Karpas-422 (cell line): ENCODE measurements at regions not wholly inside any gene's neighbourhood (a gene's known extent, or its start where the extent isn't known, plus 50 kb on each side); places are given as distances from the start of the nearest gene placed in this dataset.

Experiments used
- DNase-seq: peaks from one replicate; pipeline ENCODE4 v3.0.0-alpha.2; 2015
- H2AFZ ChIP-seq: fragments of 200-600 bp; sonication (generic); 2 replicates; pipeline ENCODE4 v1.6.1; 2014; ENCODE audit warnings: antibody characterized with exemption, low read length, mixed read lengths
- H3K27ac ChIP-seq: fragments of 200-600 bp; sonication (generic); 2 replicates; pipeline ENCODE4 v1.5.1; 2014; ENCODE audit warnings: mild to moderate bottlenecking, low read length, moderate library complexity
- H3K27me3 ChIP-seq: fragments of 200-600 bp; sonication (generic); 2 replicates; pipeline ENCODE4 v1.6.1; 2014; ENCODE audit warnings: low read length, mixed read lengths
- H3K36me3 ChIP-seq: fragments of 200-600 bp; sonication (generic); 2 replicates; pipeline ENCODE4 v1.6.1; 2014; ENCODE audit warnings: low read length, mixed read lengths; ENCODE audit not compliant: insufficient read depth
- H3K4me1 ChIP-seq: fragments of 200-600 bp; sonication (generic); 2 replicates; pipeline ENCODE4 v1.6.1; 2014; ENCODE audit warnings: mild to moderate bottlenecking, low read length, mixed read lengths
- H3K4me2 ChIP-seq: fragments of 200-600 bp; sonication (generic); 2 replicates; pipeline ENCODE4 v1.6.1; 2014; ENCODE audit warnings: low read length, low read depth, mild to moderate bottlenecking; ENCODE audit not compliant: poor library complexity, severe bottlenecking
- H3K4me3 ChIP-seq: fragments of 200-600 bp; sonication (generic); 2 replicates; pipeline ENCODE4 v1.5.1; 2014; ENCODE audit warnings: mild to moderate bottlenecking, antibody characterized with exemption, low read length, mixed read lengths
- H3K79me2 ChIP-seq: fragments of 200-600 bp; sonication (generic); 2 replicates; pipeline ENCODE4 v1.6.1; 2014; ENCODE audit warnings: mild to moderate bottlenecking, low read length, mixed read lengths
- H3K9ac ChIP-seq: fragments of 200-600 bp; sonication (generic); 2 replicates; pipeline ENCODE4 v1.6.0; 2014; ENCODE audit warnings: low read length
- H3K9me2 ChIP-seq: fragments of 200-600 bp; sonication (generic), shearing (Covaris generic); replicated peaks from 2 replicates; pipeline ENCODE4 v1.6.0; 2014; ENCODE audit warnings: mild to moderate bottlenecking, low read length, moderate library complexity; ENCODE audit not compliant: insufficient read depth
- H3K9me3 ChIP-seq: fragments of 300-700, 200-600 bp; sonication (generic); 2 replicates; pipeline ENCODE4 v1.6.1; 2014; ENCODE audit warnings: low read length, mixed read lengths
- H4K20me1 ChIP-seq: fragments of 200-600 bp; sonication (generic); 2 replicates; pipeline ENCODE4 v1.6.1; 2014; ENCODE audit warnings: mild to moderate bottlenecking, antibody characterized with exemption, low read length, low read depth; ENCODE audit not compliant: insufficient read depth

DNA sequence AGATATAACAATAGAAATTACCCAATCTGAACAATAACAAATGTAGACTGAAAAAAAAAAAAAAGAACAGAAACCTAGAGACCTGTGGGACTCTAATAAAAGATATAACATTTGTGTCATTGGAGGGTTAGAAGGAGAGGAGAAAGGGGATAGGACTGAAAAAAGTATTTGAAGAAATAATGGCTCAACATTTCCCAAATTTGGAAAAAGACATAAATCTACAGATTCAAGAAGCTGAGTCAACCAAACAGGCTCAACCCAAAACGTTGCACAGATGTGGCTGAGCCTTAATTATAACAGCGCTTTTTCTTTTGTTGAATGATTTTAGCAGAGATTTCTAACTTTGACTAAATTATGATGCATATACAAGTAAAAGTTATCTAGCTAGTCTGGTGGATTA lies 131.3 kb downstream of the TMTC3 start:
- H2AFZ ChIP-seq, result no peak overlapping the region
- H3K9me3 ChIP-seq, result no peaks in the 10 kb centered on the region
- no peaks in the 10 kb centered on the region for H4K20me1 ChIP-seq
- no peaks in the 10 kb centered on the region for H3K27me3 ChIP-seq
- H3K9me2 ChIP-seq, result no peaks in the 10 kb centered on the region
- no peaks in the 10 kb centered on the region for H3K36me3 ChIP-seq
- H3K4me2 ChIP-seq, result no peak overlapping the region
- H3K4me1 ChIP-seq, result no peaks in the 10 kb centered on the region
- no peak overlapping the region for H3K4me3 ChIP-seq
- H3K79me2 ChIP-seq, result no peaks in the 10 kb centered on the region
- H3K27ac ChIP-seq, result no peak overlapping the region
- DNase-seq, result no peak
- no peak overlapping the region for H3K9ac ChIP-seq

DNA sequence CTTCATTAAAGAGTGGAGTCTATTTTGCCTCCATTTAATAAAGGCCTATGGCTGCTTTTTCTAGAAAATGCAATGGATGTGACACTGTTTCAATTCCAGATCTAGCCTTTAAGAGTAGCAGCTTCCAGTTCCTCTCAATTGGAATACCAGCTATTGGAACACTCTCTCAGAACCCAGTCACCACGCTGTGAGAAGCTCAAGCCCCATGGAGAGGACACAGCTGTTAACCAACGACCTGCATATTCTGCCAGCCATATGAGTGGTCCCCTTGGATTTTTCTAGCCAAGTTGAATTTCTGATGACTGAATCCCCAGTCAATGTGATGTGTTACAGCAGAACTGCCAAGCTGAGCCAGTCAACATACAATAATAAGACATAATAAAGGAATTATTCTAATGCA lies 131.8 kb downstream of the TMTC3 start:
- no peaks in the 10 kb centered on the region for H3K9me3 ChIP-seq
- no peaks in the 10 kb centered on the region for H3K27me3 ChIP-seq
- H3K4me2 ChIP-seq, result no peak overlapping the region
- H3K4me1 ChIP-seq, result no peaks in the 10 kb centered on the region
- no peak overlapping the region for H2AFZ ChIP-seq
- no peaks in the 10 kb centered on the region for H3K79me2 ChIP-seq
- H3K9ac ChIP-seq, result no peak overlapping the region
- H4K20me1 ChIP-seq, result no peaks in the 10 kb centered on the region
- DNase-seq, result peak; percentile 21
- H3K36me3 ChIP-seq, result no peaks in the 10 kb centered on the region
- H3K27ac ChIP-seq, result no peak overlapping the region
- H3K9me2 ChIP-seq, result no peaks in the 10 kb centered on the region
- H3K4me3 ChIP-seq, result no peak overlapping the region

DNA sequence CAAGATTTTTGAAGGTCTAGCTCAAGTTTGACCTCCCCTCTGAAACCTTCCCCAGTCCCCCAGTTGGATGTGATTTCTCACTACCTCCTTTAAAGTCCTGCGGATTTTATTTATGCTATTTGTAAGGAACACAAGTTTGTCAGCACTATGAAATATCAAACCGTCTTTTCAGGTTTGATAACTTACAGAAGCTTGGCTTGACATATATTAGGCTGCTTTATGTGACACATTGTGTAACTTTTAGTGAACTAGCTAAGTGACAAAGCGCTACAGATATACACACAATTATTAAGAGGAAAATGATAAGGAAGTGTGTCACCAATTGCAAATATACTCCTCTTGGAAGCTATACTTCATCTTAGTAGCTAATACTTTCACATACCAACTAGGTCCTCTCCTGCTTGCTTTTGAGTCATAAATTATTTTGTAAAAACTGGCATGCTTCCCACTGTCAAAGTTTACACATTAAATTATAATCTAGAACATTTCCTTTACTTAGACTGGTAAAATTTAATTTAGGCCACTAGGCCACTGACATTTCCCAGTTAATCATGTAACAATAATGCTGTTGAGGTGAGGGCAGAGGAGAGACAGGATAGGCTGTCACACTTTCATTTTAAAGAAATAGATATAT lies 149.5 kb downstream of the TMTC3 start:
- H3K36me3 ChIP-seq, result no peaks in the 10 kb centered on the region
- no peaks in the 10 kb centered on the region for H3K9me3 ChIP-seq
- no peak overlapping the region for H3K4me3 ChIP-seq
- H3K4me2 ChIP-seq, result no peak overlapping the region
- H3K27ac ChIP-seq, result no peak overlapping the region
- no peaks in the 10 kb centered on the region for H3K79me2 ChIP-seq
- no peak for DNase-seq
- no peaks in the 10 kb centered on the region for H3K4me1 ChIP-seq
- no peaks in the 10 kb centered on the region for H4K20me1 ChIP-seq
- H2AFZ ChIP-seq, result no peak overlapping the region
- no peak overlapping the region for H3K9ac ChIP-seq
- no peaks in the 10 kb centered on the region for H3K27me3 ChIP-seq
- H3K9me2 ChIP-seq, result 0 out of 2 replicates have a peak, but pooled peaks cover 3% of the 10 kb centered on the region

DNA sequence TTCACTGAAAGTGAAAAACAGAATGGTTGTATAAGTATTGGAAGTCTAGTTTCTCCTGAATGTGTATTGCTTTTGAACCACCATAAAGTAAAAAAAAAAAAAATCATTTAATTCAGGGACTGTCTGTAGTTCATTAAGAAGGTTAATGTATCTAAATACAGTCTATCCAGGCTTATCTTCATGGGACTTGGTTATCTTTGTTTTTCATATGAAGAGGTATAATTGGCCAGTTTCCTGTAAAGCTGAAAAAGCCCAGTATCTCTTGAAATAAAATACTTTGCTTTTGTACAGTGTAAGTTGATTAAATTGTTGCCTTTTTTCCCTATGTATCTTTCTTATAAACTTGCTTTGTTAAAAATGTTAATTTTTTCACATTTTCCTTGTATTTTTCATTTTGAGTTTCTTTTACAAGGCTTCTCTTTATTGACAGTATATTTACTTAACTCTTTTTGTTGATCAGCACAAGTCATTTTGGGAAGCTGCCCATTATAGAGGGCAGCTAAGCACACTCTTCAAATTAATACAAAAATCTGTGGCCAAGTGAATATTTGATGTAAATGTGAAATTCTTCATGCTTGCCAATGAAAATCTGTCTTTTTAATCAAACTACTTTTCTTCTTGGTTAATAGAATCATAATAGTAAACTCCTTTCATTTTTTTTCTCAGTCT lies 156.0 kb downstream of the TMTC3 start:
- Histone ChIP-seq H3K79me2 (no peaks in the 10 kb centered on the region), H2AFZ (no peak overlapping the region), H3K27me3 (no peaks in the 10 kb centered on the region), H3K4me3 (no peak overlapping the region), H3K36me3 (no peaks in the 10 kb centered on the region), H3K9ac (no peak overlapping the region), H3K4me1 (no peaks in the 10 kb centered on the region), H3K4me2 (no peak overlapping the region), H3K9me3 (no peaks in the 10 kb centered on the region), H4K20me1 (no peaks in the 10 kb centered on the region), H3K27ac (no peak overlapping the region), H3K9me2 (no peaks in the 10 kb centered on the region)
- DNase-seq, result no peak

DNA sequence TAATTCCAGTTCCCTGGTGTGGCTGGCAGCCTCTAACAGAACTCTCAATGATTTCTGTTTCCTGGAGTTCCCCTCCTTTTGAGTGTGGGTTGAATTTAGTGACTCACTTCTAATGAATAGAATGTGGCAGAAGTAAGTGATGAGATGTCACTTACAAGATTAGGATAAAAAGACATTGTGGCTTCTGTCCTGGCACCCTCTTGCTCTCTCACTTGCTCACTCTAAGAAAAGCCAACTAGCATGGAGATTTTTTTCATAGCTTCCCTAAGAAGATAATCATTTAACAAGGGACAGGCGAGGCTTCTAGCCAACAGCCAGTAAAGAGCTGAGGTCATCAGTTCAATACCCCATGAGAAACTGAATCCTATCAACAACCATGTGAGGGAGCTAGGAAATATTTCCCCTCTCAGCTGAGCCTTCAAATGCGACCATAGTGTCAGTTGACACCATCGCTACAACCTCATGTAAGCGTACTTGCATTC lies 156.7 kb downstream of the TMTC3 start:
- H3K4me1 ChIP-seq, result no peaks in the 10 kb centered on the region
- H3K27ac ChIP-seq, result no peak overlapping the region
- H3K79me2 ChIP-seq, result no peaks in the 10 kb centered on the region
- H3K9ac ChIP-seq, result no peak overlapping the region
- H3K36me3 ChIP-seq, result no peaks in the 10 kb centered on the region
- no peak overlapping the region for H3K4me3 ChIP-seq
- H4K20me1 ChIP-seq, result no peaks in the 10 kb centered on the region
- no peak overlapping the region for H3K4me2 ChIP-seq
- H3K9me3 ChIP-seq, result no peaks in the 10 kb centered on the region
- no peaks in the 10 kb centered on the region for H3K9me2 ChIP-seq
- no peaks in the 10 kb centered on the region for H3K27me3 ChIP-seq
- DNase-seq, result no peak
- H2AFZ ChIP-seq, result no peak overlapping the region

DNA sequence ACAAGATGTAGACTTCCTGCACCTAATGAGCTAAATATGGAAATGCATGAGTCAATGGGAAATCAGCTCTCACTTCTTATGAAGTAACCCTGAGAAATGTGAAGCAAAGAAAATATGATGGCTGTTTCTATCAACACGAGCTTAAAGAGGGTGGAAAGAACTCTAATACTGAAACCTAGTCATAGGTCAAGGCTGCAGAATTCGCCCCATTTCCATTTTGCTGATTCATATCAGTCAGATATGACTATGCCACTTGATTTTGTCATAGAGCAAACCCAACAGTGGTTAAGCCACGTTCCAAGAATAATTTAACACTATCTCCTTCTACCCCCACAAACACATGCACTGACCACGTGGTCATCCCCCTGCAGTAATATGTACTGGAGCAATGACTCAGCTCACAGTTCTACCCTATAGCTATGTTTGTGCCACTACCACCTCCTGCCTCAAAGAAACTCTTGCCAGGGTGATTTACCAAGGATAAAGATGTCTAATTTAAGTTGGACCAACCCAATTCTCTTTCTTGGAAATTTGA lies 157.5 kb downstream of the TMTC3 start:
- Histone ChIP-seq H3K9me3 (no peaks in the 10 kb centered on the region), H4K20me1 (no peaks in the 10 kb centered on the region), H2AFZ (no peak overlapping the region), H3K9ac (no peak overlapping the region), H3K4me2 (no peak overlapping the region), H3K27me3 (no peaks in the 10 kb centered on the region), H3K27ac (no peak overlapping the region), H3K79me2 (no peaks in the 10 kb centered on the region), H3K4me3 (no peak overlapping the region), H3K36me3 (no peaks in the 10 kb centered on the region), H3K9me2 (no peaks in the 10 kb centered on the region), H3K4me1 (no peaks in the 10 kb centered on the region)
- no peak for DNase-seq

DNA sequence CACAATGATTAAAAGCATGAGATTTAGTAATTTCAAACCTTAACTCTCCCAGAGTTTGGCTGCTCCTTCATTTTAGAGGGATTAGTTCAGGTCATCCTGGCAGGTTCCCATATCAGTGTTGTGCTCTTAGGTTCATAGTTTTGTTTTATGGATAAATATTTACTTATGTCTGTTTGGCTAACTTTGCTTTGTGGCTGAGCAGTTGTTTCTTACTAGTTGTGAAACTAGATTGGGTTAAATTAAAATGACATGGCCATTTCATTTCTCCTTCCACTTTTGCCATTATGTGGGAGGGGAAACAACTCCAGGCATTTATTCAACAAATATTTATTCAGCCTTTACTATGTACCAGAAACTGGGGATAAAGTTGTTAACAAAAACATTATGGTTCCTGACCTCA lies 158.8 kb downstream of the TMTC3 start:
- no peak for DNase-seq
- Histone ChIP-seq H3K4me2 (no peak overlapping the region), H3K9ac (no peak overlapping the region), H3K36me3 (no peaks in the 10 kb centered on the region), H4K20me1 (no peaks in the 10 kb centered on the region), H3K27ac (no peak overlapping the region), H3K4me1 (no peaks in the 10 kb centered on the region), H3K9me2 (no peaks in the 10 kb centered on the region), H3K9me3 (no peaks in the 10 kb centered on the region), H3K27me3 (no peaks in the 10 kb centered on the region), H2AFZ (no peak overlapping the region), H3K4me3 (no peak overlapping the region), H3K79me2 (no peaks in the 10 kb centered on the region)

DNA sequence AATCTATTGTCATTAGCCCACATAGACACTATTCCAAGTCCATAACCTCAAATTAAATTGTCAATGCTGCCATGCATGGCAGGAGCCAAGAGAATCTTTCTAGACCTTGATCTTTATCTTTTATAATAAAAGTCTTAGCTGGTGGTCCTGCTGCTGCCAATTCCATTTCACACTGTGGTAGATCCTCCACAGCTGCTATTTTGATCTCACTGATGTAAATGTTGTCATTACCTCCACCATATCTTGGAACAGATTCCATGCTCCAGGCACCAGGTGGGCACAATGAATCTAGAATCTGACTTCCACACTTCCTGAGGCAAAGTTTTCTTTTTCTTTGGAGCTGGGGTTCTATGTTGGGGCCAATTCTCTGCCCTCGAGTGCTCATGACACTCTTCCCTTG lies 161.2 kb downstream of the TMTC3 start:
- no peak overlapping the region for H3K4me2 ChIP-seq
- no peak overlapping the region for H2AFZ ChIP-seq
- H3K4me1 ChIP-seq, result no peaks in the 10 kb centered on the region
- H3K27me3 ChIP-seq, result no peaks in the 10 kb centered on the region
- H3K79me2 ChIP-seq, result no peaks in the 10 kb centered on the region
- DNase-seq, result no peak
- no peak overlapping the region for H3K27ac ChIP-seq
- H3K9ac ChIP-seq, result no peak overlapping the region
- H3K36me3 ChIP-seq, result no peaks in the 10 kb centered on the region
- no peaks in the 10 kb centered on the region for H4K20me1 ChIP-seq
- H3K9me2 ChIP-seq, result no peaks in the 10 kb centered on the region
- no peaks in the 10 kb centered on the region for H3K9me3 ChIP-seq
- H3K4me3 ChIP-seq, result no peak overlapping the region
